Stimulated activated CD8-positive, alpha-beta memory T cell treated with anti-CD3 and anti-CD28 coated beads, Interleukin-4, amount 100 ng/mL, for 48 hours (primary cell): ENCODE measurements at regions not wholly inside any gene's neighbourhood (a gene's known extent, or its start where the extent isn't known, plus 50 kb on each side); places are given as distances from the start of the nearest gene placed in this dataset.

Experiments
- DNase-seq: peaks from one replicate; pipeline ENCODE4 v3.0.0-alpha.2; 2020

- no peak for DNase-seq
Measured at GRCh38 chr9:79116041-79116440, 455.7 kb upstream of the TLE4 start.

GRCh38 chr9:79116709-79117108, 455.1 kb upstream of the TLE4 start:
- no peak for DNase-seq

GRCh38 chr9:79120533-79120932, 451.2 kb upstream of the TLE4 start:
- no peak for DNase-seq

GRCh38 chr9:79120941-79121340, 450.8 kb upstream of the TLE4 start:
- DNase-seq, result no peak

- DNase-seq, result no peak
Measured at GRCh38 chr9:79123415-79123814, 448.4 kb upstream of the TLE4 start.

- no peak for DNase-seq
Measured at GRCh38 chr9:79127661-79128060, 444.1 kb upstream of the TLE4 start.

- peak; percentile 50 for DNase-seq
Measured at GRCh38 chr9:79129865-79130480, 441.8 kb upstream of the TLE4 start.

- no peak for DNase-seq
Measured at GRCh38 chr9:79131246-79131774, 440.5 kb upstream of the TLE4 start.

GRCh38 chr9:79131824-79132377, 439.9 kb upstream of the TLE4 start:
- DNase-seq, result no peak

- DNase-seq, result no peak
Measured at GRCh38 chr9:79134654-79135053, 437.1 kb upstream of the TLE4 start.

GRCh38 chr9:79135681-79136415, 435.9 kb upstream of the TLE4 start:
- no peak for DNase-seq

- no peak for DNase-seq
Measured at GRCh38 chr9:79140751-79141150, 431.0 kb upstream of the TLE4 start.

GRCh38 chr9:79143211-79143610, 428.6 kb upstream of the TLE4 start:
- DNase-seq, result no peak

- DNase-seq, result no peak
Measured at GRCh38 chr9:79145442-79145841, 426.3 kb upstream of the TLE4 start.

GRCh38 chr9:79149585-79149984, 422.2 kb upstream of the TLE4 start:
- DNase-seq, result no peak

GRCh38 chr9:79151791-79152190, 420.0 kb upstream of the TLE4 start:
- no peak for DNase-seq

GRCh38 chr9:79152306-79152705, 419.5 kb upstream of the TLE4 start:
- no peak for DNase-seq

- DNase-seq, result no peak
Measured at GRCh38 chr9:79154806-79155205, 417.0 kb upstream of the TLE4 start.

- no peak for DNase-seq
Measured at GRCh38 chr9:79155308-79155707, 416.5 kb upstream of the TLE4 start.

GRCh38 chr9:79163544-79163943, 408.2 kb upstream of the TLE4 start:
- DNase-seq, result no peak

GRCh38 chr9:79164406-79164805, 407.4 kb upstream of the TLE4 start:
- no peak for DNase-seq

GRCh38 chr9:79165020-79165780, 406.6 kb upstream of the TLE4 start:
- no peak for DNase-seq

- DNase-seq, result no peak
Measured at GRCh38 chr9:79166005-79166404, 405.8 kb upstream of the TLE4 start.

GRCh38 chr9:79170643-79171042, 401.1 kb upstream of the TLE4 start:
- DNase-seq, result no peak
